ENCODE measurements at regions not wholly inside any gene's neighbourhood (a gene's known extent, or its start where the extent isn't known, plus 50 kb on each side); places are given as distances from the start of the nearest gene placed in this dataset.

DNA sequence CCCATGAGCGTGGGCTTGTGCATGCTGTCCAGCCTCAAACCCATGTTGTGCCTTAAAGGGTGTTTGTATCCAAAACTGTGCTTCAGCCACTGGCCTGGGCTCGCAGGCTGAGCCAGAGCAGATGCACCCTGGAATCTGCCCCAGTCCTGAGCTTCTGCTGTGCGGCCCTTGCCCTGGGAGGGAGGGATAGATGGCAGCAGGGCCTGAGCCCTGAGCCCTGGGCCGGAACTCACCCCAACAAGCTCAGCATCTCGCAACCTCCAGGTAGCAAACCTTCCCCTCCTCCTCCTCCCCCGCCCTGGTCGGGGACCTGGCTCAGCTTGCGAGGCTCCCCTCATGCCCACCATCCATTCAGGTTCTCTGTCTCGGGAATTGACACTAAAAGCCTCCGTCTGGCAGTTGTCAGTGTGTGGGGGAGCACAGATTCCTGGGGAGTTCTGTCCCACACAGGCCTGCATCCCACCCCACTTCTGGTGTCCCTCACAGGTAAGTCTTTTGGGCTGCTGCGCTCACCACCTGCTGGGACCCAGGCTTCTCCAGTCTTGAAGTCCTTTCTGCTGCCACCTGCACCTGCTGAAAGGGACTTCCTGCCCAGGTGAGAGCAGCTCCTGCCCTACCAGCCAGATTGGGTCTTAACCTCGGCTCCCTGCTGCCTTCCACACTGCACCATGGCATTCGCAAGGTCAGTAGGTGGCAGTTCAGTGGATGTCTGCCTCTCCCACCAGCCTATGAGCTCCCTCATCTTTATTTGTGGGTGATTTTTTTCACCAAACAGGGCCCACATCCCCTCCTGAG lies 55.2 kb upstream of the OLFM1 start:
- DNase-seq = no peak

DNA sequence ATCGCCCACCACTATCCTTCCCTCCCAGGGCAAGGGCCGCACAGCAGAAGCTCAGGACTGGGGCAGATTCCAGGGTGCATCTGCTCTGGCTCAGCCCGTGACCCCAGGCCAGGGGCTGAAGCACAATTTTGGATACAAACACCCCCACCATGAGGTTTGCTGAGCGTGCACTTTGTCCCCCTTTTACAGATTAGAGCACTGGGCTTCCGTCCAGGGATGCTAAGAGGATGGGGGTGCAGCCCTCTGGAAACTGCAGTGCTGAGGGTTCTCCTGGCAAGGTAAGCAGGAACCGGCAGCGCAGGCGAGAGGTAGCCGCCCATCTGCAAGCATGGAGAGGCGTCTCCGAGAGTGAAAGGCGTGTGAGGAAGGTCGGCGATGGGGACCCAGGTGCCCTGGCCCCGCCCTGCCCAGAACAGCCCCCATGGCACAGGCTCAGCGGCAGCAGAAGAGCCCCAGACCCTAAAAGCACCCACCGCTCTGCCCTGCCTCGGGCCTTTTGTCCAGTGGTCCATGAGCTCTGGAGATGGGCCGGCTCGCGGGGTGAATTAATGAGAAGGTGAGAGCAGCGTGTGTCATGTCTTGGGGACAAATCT lies 54.5 kb upstream of the OLFM1 start:
- no peak for DNase-seq

DNA sequence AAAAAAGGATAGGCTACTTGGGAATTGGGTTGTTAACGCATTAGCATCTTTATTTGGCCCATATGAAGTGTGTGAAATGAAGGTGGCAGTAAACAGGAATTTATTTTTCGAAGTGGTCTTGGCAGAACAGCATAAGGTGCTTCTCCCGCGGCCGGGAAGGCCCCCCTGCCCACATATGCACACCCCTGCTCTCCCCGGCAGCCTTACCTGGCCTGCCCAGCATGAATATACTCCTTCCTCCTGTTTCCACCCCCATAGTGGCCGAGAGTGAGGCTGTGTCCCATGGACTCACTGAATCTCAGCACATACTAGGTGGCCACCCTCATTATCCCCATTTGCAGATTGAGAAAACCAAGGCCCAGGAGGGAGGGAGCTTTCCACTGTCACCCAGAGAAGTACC lies 54.0 kb upstream of the OLFM1 start:
- no peak for DNase-seq

DNA sequence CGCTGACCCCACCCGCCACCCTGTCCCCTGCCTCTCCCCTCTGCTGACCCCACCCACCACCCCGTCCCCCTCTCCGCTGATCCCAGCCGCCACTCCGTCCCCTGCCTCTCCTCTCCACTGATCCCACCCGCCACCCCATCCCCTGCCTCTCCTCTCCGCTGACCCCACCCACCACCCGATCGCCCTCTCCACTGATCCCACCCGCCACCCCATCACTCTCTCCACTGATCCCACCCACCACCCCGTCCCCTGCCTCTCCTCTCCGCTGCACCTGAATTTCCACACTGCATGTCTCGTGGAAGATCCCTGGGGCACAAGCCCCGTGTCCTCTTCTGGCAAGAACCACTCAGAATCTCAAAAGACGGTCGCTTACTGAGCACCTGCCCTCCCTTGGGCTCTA lies 53.4 kb upstream of the OLFM1 start:
- no peak for DNase-seq

DNA sequence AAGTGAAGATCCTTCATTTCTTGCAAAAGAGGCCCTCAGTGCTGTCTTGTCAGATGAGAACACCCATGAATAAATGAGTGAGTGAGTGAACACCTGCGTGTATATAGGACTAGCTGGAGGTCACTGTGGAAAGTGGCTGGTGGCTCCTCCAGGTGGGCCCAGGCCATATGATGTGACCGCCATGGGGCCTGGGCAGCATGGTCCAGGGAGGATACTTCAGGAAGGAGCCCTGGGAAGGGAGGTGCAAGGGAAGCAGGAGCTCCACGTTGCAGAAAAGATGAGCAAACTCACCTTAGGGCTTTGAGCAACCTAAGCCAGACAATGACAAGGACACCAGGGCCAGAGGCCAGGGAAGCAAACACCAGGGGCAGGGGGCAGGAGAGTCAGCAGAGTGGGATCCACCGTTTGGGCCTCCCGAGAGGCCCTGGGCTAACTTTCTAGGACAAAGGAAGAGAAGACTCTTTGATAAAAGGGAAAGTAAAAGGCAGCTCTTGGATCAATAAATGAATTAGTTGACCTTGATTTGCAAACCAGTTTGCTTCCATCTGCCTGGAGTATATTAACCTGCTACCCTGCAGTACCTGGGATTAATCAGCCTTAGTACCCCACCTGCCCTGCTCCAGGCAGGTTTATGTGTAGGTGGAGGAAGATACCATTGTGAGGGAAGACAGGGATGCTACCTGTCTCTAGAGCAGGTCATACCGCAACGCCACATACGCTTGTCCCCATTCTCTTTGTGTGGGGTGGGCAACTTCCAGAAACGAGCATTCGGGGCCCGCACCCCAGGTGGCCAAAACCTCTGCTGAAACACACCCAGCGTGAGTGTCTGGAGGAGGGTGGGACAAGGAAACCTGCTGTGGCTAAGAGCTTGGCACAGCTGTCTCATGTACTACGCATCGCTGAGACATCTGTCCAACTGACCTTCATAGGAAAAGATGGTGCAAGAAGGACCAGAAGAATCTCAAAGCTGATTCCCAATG lies 51.4 kb upstream of the OLFM1 start:
- DNase-seq = no peak

DNA sequence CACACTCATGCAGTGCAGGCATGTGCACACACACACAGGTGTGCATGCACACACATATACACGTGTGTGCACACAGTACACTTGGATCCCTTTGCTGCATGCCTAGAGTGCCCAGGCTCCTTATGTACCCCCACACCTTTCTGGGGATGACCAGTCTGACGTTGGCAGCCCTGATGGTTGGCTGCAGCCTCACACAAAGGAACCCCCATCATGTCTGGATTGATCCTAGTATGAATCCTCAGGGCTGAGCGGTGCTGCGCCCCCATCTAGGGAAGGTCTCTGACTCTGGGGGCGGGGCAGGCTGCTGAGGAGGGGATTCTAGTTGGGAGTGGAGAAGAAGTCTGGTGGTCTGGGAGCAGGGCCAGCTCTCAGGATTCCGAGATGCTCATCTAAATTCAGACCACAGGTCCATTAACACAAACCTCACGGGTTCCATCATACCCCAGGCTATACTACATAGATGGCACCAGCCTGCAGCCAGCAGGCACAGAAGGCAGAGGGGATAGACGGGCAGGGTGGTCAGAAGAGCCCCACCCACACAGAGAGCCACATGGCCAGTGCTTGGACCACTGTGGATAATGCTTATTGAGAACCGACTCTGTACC lies 50.5 kb upstream of the OLFM1 start:
- no peak for DNase-seq

DNA sequence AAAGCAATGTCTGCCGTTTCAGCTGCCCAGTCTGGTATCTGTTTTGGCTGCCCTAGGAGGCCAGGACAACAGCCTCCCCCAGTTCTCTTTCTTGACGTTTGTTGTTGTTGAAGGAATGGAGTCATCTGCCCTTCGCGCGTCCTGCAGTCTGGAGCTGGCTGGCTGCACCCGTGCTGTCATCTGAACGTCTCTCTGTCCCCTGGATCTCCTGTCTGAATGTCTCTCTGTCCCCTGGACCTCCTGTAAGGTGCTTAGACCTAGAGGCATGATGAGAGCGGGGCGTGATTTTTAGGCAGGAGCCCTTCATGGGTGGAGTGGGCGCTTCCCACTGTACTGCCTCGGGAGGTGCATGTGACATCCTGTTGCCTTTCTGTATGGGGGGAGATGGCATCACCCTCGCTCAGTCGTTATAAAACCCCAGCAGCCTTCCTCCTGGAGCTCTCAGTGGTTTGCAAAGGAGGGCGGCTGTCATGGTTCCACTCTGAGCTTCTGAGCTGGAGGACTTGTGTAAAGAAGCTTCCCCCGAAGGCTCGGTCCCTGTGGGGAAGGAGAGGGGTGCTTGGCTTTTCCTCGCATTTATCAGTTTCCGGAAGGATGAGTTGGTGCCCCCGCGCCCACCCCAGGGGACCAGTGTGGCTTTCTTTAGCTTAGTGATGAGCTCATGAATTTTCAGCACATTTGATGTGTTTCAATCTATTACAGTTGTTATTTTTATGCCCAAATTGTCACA lies 49.8 kb upstream of the OLFM1 start:
- no peak for DNase-seq

Data from NCI-H446 (cell line).